GM18511 (cell line): ENCODE measurements at regions not wholly inside any gene's neighbourhood (a gene's known extent, or its start where the extent isn't known, plus 50 kb on each side); places are given as distances from the start of the nearest gene placed in this dataset.
"Not testable (repeated sequence)": the region's sequence is repeated elsewhere in the genome, so short reads cannot be mapped to it uniquely, and the experiment has no call there.

Source experiments
- ATAC-seq: cut with Tn5 transposase; IDR thresholded peaks from one replicate; pipeline ENCODE4 v1.9.1; 2021; ENCODE audit warnings: mild to moderate bottlenecking, moderate library complexity; ENCODE audit not compliant: unreplicated experiment

- ATAC-seq: no peak
Observed at GRCh38 chr7:89761173-89761572, 393.1 kb upstream of the STEAP1 start.

GRCh38 chr7:89770161-89770560 is 384.1 kb upstream of the STEAP1 start:
- no peak for ATAC-seq

- ATAC-seq: no peak
Observed at GRCh38 chr7:89771003-89771636, 383.1 kb upstream of the STEAP1 start.

GRCh38 chr7:89772276-89772675 is 382.0 kb upstream of the STEAP1 start:
- no peak for ATAC-seq

GRCh38 chr7:89773611-89774010 is 380.7 kb upstream of the STEAP1 start:
- no peak for ATAC-seq

GRCh38 chr7:89775459-89775858 is 378.8 kb upstream of the STEAP1 start:
- ATAC-seq: no peak

GRCh38 chr7:89776980-89777379 is 377.3 kb upstream of the STEAP1 start:
- ATAC-seq: no peak

GRCh38 chr7:89777499-89777898 is 376.8 kb upstream of the STEAP1 start:
- ATAC-seq: no peak

GRCh38 chr7:89780291-89780690 is 374.0 kb upstream of the STEAP1 start:
- no peak for ATAC-seq

GRCh38 chr7:89796481-89796880 is 357.8 kb upstream of the STEAP1 start:
- ATAC-seq: no peak

- ATAC-seq: no peak
Observed at GRCh38 chr7:89797965-89798598, 356.2 kb upstream of the STEAP1 start.

- ATAC-seq: no peak
Observed at GRCh38 chr7:89798599-89798996, 355.7 kb upstream of the STEAP1 start.

- ATAC-seq: no peak
Observed at GRCh38 chr7:89800761-89801160, 353.5 kb upstream of the STEAP1 start.

GRCh38 chr7:89809291-89809690 is 345.0 kb upstream of the STEAP1 start:
- no peak for ATAC-seq

GRCh38 chr7:89813081-89813480 is 341.2 kb upstream of the STEAP1 start:
- ATAC-seq: no peak

- ATAC-seq: no peak
Observed at GRCh38 chr7:89826121-89826520, 328.1 kb upstream of the STEAP1 start.

- ATAC-seq: no peak
Observed at GRCh38 chr7:89826557-89826956, 327.7 kb upstream of the STEAP1 start.

GRCh38 chr7:89837515-89837914 is 316.8 kb upstream of the STEAP1 start:
- no peak for ATAC-seq

- ATAC-seq: no peak
Observed at GRCh38 chr7:89839329-89839728, 314.9 kb upstream of the STEAP1 start.

GRCh38 chr7:89845952-89846351 is 308.3 kb upstream of the STEAP1 start:
- no peak for ATAC-seq

- ATAC-seq: no peak
Observed at GRCh38 chr7:89849052-89849451, 305.2 kb upstream of the STEAP1 start.

GRCh38 chr7:89857053-89857452 is 297.2 kb upstream of the STEAP1 start:
- ATAC-seq: not testable (repeated sequence)

- no peak for ATAC-seq
Observed at GRCh38 chr7:89857767-89858166, 296.5 kb upstream of the STEAP1 start.
